ENCODE measurements at regions not wholly inside any gene's neighbourhood (a gene's known extent, or its start where the extent isn't known, plus 50 kb on each side); places are given as distances from the start of the nearest gene placed in this dataset.

DNA sequence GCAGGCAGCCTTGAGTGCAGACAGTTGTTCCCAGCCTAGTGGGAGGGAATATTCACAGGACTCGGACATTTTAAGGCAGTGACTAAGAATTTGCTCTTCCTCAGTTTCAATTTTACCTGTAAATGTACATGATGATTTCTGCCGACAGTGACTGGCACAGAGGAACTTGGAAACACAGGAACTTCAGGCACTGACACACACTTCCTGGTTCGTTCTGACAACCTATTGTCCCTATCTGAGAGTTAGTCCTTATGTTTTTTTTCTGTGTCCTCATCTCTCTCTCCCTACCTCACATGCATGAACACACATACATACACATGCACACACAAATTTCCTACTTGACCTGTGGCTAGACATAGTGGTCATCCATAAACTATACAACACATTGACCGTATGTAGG, 89.4 kb upstream of the CD180 start (continued):
- TF ChIP-seq, protein P1, sequence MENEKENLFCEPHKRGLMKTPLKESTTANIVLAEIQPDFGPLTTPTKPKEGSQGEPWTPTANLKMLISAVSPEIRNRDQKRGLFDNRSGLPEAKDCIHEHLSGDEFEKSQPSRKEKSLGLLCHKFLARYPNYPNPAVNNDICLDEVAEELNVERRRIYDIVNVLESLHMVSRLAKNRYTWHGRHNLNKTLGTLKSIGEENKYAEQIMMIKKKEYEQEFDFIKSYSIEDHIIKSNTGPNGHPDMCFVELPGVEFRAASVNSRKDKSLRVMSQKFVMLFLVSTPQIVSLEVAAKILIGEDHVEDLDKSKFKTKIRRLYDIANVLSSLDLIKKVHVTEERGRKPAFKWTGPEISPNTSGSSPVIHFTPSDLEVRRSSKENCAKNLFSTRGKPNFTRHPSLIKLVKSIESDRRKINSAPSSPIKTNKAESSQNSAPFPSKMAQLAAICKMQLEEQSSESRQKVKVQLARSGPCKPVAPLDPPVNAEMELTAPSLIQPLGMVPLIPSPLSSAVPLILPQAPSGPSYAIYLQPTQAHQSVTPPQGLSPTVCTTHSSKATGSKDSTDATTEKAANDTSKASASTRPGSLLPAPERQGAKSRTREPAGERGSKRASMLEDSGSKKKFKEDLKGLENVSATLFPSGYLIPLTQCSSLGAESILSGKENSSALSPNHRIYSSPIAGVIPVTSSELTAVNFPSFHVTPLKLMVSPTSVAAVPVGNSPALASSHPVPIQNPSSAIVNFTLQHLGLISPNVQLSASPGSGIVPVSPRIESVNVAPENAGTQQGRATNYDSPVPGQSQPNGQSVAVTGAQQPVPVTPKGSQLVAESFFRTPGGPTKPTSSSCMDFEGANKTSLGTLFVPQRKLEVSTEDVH (IDR thresholded peaks at IDR 0.05; ENCODE audit: low read depth, partially characterized antibody): no peak

DNA sequence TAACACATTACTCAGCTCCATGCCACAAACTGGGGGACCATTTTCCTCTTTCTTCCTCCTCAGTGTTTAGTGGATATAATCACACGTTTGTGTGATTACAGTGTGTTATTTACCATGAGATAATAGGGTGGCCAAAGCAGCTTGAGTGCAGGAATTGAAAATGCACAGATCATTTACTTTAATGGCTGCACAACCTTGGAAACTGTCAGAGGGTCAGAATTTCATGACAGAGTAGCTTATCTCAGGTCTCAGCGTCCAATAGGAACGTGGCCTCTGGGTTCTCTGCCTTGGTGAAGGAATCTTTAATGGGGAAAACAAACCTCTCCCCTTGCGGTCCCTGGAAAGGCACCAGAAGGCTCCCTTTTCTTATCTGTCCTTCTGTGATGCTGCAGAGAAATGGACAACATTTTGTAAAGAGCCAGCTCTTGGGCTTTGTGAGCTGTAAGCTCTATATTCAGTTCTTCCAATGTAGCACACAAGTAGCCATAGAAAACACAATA, 87.4 kb upstream of the CD180 start:
- H2AFZ ChIP-seq (ENCODE audit: control insufficient read depth, low read depth, low read length): no peak overlapping the region
- no peak overlapping the region for H3K4me3 ChIP-seq
- no peaks in the 10 kb centered on the region for H3K36me3 ChIP-seq (ENCODE audit: control insufficient read depth in 2 of 2, insufficient read depth in 2 of 2, low read length in 1 of 2)
- H3K79me2 ChIP-seq (ENCODE audit: control insufficient read depth, insufficient read depth, low read length): no peaks in the 10 kb centered on the region
- DNase-seq (ENCODE audit: low read depth, low spot score): no peak
- no peak for FAIRE-seq
- ChIA-PET RAD21 (ENCODE audit: unreplicated experiment) (no interaction called here), POLR2A (interaction anchor here (0.6 kb wide), 1 partner anchor 168 kb away, joined by 5 read pairs; no protein-coding TSS in a partner anchor), SMC1A (ENCODE audit: uncharacterized antibody, unreplicated experiment) (interaction anchor here (1.0 kb wide), 1 partner anchor 368 kb away, joined by 4 read pairs; no protein-coding TSS in a partner anchor), CTCF (interaction anchor here (0.8 to 1.3 kb wide), 2 partner anchors 12 to 15 kb away, joined by 3 read pairs; no protein-coding TSS in a partner anchor)
- H3K9ac ChIP-seq (ENCODE audit: control insufficient read depth, insufficient read depth, low read length): no peak overlapping the region
- no peaks in the 10 kb centered on the region for H3K4me1 ChIP-seq (ENCODE audit: control insufficient read depth, insufficient read depth, low read length)
- ATAC-seq: no peak
- H3K9me3 ChIP-seq (replicated peaks; ENCODE audit: control insufficient read depth, insufficient read depth, low read length): no peaks in the 10 kb centered on the region
- in situ Hi-C loops (cut with MboI) (no loop called here), intact Hi-C loops (cut with micrococcal nuclease; ENCODE audit: unreplicated experiment) (no loop called here)
- H3K27me3 ChIP-seq (replicated peaks in 1 of 2; ENCODE audit: control insufficient read depth in 2 of 2, insufficient read depth in 2 of 2, low read length in 1 of 2): no peaks in the 10 kb centered on the region; a peak in 1 of 4 replicates
- no TSS peak for BruUV-seq (replicated peaks)
- 13% methylated on average over 4 of the region's 4 CpGs for WGBS (ENCODE audit: insufficient coverage, insufficient replicate concordance, low lambda C conversion rate, missing lambda C conversion rate)
- no peak overlapping the region for H3K27ac ChIP-seq (ENCODE audit: control insufficient read depth, insufficient read depth)
- no peak overlapping the region for H3K4me2 ChIP-seq (ENCODE audit: control insufficient read depth, insufficient read depth)
- no peaks in the 10 kb centered on the region for H4K20me1 ChIP-seq (ENCODE audit: control insufficient read depth, insufficient read depth)
- TF ChIP-seq YBX1 (IDR thresholded peaks at IDR 0.05) (no peak), SMC3 (IDR thresholded peaks at IDR 0.05; ENCODE audit: borderline replicate concordance, low read length) (no peak), ZNF207 (IDR thresholded peaks at IDR 0.05; ENCODE audit: borderline replicate concordance) (no peak), SPI1 (IDR thresholded peaks at IDR 0.05; ENCODE audit: borderline replicate concordance, insufficient read depth, low read depth, low read length) (no peak), CHD4 (IDR thresholded peaks at IDR 0.05) (no peak), CEBPB (IDR thresholded peaks at IDR 0.05; ENCODE audit: borderline replicate concordance in 1 of 2, low read depth in 2 of 2, low read length in 2 of 2) (no peak), ZBED1 (IDR thresholded peaks at IDR 0.05; ENCODE audit: borderline replicate concordance) (no peak), MYB (IDR thresholded peaks at IDR 0.05; ENCODE audit: borderline replicate concordance, low read depth, low read length) (no peak), CBX3 (IDR thresholded peaks at IDR 0.05; ENCODE audit: borderline replicate concordance, low read depth) (no peak), NR2C2 (IDR thresholded peaks at IDR 0.05; ENCODE audit: borderline replicate concordance, control insufficient read depth, insufficient read length, low read depth) (no peak)
- TF ChIP-seq, protein P2, sequence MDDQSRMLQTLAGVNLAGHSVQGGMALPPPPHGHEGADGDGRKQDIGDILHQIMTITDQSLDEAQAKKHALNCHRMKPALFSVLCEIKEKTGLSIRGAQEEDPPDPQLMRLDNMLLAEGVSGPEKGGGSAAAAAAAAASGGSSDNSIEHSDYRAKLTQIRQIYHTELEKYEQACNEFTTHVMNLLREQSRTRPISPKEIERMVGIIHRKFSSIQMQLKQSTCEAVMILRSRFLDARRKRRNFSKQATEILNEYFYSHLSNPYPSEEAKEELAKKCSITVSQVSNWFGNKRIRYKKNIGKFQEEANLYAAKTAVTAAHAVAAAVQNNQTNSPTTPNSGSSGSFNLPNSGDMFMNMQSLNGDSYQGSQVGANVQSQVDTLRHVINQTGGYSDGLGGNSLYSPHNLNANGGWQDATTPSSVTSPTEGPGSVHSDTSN (IDR thresholded peaks at IDR 0.05; ENCODE audit: insufficient replicate concordance, low read depth, low read length): no peak
- TF ChIP-seq, protein P3, sequence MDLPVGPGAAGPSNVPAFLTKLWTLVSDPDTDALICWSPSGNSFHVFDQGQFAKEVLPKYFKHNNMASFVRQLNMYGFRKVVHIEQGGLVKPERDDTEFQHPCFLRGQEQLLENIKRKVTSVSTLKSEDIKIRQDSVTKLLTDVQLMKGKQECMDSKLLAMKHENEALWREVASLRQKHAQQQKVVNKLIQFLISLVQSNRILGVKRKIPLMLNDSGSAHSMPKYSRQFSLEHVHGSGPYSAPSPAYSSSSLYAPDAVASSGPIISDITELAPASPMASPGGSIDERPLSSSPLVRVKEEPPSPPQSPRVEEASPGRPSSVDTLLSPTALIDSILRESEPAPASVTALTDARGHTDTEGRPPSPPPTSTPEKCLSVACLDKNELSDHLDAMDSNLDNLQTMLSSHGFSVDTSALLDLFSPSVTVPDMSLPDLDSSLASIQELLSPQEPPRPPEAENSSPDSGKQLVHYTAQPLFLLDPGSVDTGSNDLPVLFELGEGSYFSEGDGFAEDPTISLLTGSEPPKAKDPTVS (IDR thresholded peaks at IDR 0.05; ENCODE audit: low read depth, low read length): no peak
- TF ChIP-seq, protein P4, sequence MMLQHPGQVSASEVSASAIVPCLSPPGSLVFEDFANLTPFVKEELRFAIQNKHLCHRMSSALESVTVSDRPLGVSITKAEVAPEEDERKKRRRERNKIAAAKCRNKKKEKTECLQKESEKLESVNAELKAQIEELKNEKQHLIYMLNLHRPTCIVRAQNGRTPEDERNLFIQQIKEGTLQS (IDR thresholded peaks at IDR 0.05; ENCODE audit: borderline replicate concordance, extremely low read depth, low read depth, low read length): no peak
